ENCODE measurements at regions not wholly inside any gene's neighbourhood (a gene's known extent, or its start where the extent isn't known, plus 50 kb on each side); places are given as distances from the start of the nearest gene placed in this dataset.

- no peak for TF ChIP-seq EZH2 (IDR thresholded peaks at IDR 0.05)
- no peak for TF ChIP-seq POLR2AphosphoS5 (IDR thresholded peaks at IDR 0.05; ENCODE audit: borderline replicate concordance, low read depth, low read length)
- no peak for TF ChIP-seq FOXP2 (optimal IDR thresholded peaks at IDR 0.05; ENCODE audit: control extremely low read depth, extremely low read length, insufficient read depth)
Observed at GRCh38 chr12:92446083-92446460, 256.7 kb upstream of the PLEKHG7 start.
